T-helper 2 cell treated with Interferon-gamma antibody and Interleukin-4, amounts not matched to agents 5 μg/mL and 100 μg/mL, for 36 hours (primary cell): ENCODE measurements at regions not wholly inside any gene's neighbourhood (a gene's known extent, or its start where the extent isn't known, plus 50 kb on each side); places are given as distances from the start of the nearest gene placed in this dataset.

ENCODE experiments used
- DNase-seq: peaks from one replicate; pipeline ENCODE4 v3.0.0; 2021; ENCODE audit warnings: low spot score
- H3K27ac Mint-ChIP-seq: one replicate; pipeline ENCODE4 v1.8.0; 2021; ENCODE audit warnings: mild to moderate bottlenecking, mixed read lengths
- H3K27me3 Mint-ChIP-seq: one replicate; pipeline ENCODE4 v1.8.0; 2021; ENCODE audit warnings: low read depth, mixed read lengths
- H3K36me3 Mint-ChIP-seq: one replicate; pipeline ENCODE4 v1.8.0; 2021; ENCODE audit warnings: low read depth, mixed read lengths
- H3K4me1 Mint-ChIP-seq: one replicate; pipeline ENCODE4 v1.8.0; 2021; ENCODE audit warnings: low read depth, mixed read lengths
- H3K4me3 Mint-ChIP-seq: one replicate; pipeline ENCODE4 v1.8.0; 2022; ENCODE audit warnings: mild to moderate bottlenecking, moderate library complexity, mixed read lengths
- H3K9me3 Mint-ChIP-seq: one replicate; pipeline ENCODE4 v1.8.0; 2021; ENCODE audit warnings: mixed read lengths

DNA sequence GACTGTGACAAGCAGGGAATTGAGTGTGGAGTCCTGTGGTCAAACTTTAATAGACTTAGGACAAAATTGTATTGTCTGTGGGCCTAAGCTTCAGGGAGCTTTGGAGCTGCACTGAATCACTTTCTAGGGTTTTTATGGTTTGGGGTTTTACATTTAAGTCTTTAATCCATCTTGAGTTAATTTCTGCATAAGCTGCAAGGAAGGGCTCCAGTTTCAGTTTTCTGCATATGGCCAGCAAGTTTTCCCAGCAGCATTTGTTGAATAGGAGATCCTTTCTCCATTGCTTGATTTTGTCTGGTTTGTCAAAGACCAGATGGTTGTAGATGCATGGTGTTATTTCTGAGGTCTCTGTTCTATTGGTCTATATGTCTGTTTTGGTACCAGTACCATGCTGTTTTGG, 113.4 kb upstream of the NXT1 start:
- DNase-seq, result no peak
- Mint-ChIP-seq H3K4me3 (no peak overlapping the region), H3K36me3 (no peaks in the 10 kb centered on the region), H3K27ac (no peak overlapping the region), H3K9me3 (peaks cover 6% of the 10 kb centered on the region), H3K27me3 (peaks cover 10% of the 10 kb centered on the region), H3K4me1 (no peaks in the 10 kb centered on the region)

- H3K36me3 Mint-ChIP-seq, result no peaks in the 10 kb centered on the region
- H3K27me3 Mint-ChIP-seq, result peaks cover 10% of the 10 kb centered on the region
- peak; percentile 19 for DNase-seq
- H3K4me3 Mint-ChIP-seq, result no peak overlapping the region
- no peak overlapping the region for H3K27ac Mint-ChIP-seq
- no peaks in the 10 kb centered on the region for H3K4me1 Mint-ChIP-seq
- peaks cover 6% of the 10 kb centered on the region for H3K9me3 Mint-ChIP-seq
Observed at GRCh38 chr20:23235173-23236027, 115.2 kb upstream of the NXT1 start.

GRCh38 chr20:23234311-23235078, 116.1 kb upstream of the NXT1 start:
- Mint-ChIP-seq H3K9me3 (peaks cover under 1% of the 10 kb centered on the region), H3K4me1 (no peaks in the 10 kb centered on the region), H3K27ac (no peak overlapping the region), H3K27me3 (peaks cover 10% of the 10 kb centered on the region), H3K36me3 (no peaks in the 10 kb centered on the region), H3K4me3 (no peak overlapping the region)
- no peak for DNase-seq

GRCh38 chr20:23233341-23233740, 117.2 kb upstream of the NXT1 start:
- H3K4me3 Mint-ChIP-seq, result no peak overlapping the region
- DNase-seq, result no peak
- H3K27ac Mint-ChIP-seq, result no peak overlapping the region
- peaks cover 8% of the 10 kb centered on the region for H3K27me3 Mint-ChIP-seq
- no peaks in the 10 kb centered on the region for H3K4me1 Mint-ChIP-seq
- no peaks in the 10 kb centered on the region for H3K9me3 Mint-ChIP-seq
- H3K36me3 Mint-ChIP-seq, result no peaks in the 10 kb centered on the region

DNA sequence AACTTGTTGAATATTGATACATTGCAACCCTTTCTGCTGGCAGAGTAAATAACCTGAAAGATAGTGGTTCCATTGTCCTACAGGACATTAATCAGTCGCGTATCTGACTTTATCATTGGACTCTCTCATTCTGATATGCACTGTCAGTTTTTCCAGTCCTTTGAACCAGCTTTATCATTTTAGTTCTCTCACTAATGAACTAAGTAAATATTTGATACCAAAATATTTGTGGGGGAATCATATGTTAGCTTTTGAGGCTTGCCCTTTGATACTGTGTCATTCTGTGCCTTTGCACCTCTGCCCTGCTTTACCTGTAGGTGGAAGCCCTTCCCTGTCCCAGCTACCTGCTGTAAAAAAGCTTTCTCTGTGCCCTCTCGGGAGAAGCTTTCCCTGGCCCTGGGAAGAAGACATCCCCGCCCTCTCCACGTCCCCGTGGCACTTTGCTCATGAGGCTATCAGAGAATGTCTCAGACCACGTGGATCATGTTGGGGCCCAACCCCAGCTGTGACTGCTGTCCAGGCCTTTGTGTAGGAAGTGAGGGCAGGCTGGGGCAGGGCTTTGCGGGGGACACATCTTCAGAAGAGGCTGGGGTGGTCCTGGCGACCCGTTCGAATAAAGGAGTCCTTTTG, 117.8 kb upstream of the NXT1 start:
- H3K4me1 Mint-ChIP-seq, result no peaks in the 10 kb centered on the region
- H3K27ac Mint-ChIP-seq, result no peak overlapping the region
- no peak for DNase-seq
- no peaks in the 10 kb centered on the region for H3K9me3 Mint-ChIP-seq
- H3K36me3 Mint-ChIP-seq, result no peaks in the 10 kb centered on the region
- peaks cover 4% of the 10 kb centered on the region for H3K27me3 Mint-ChIP-seq
- no peak overlapping the region for H3K4me3 Mint-ChIP-seq

GRCh38 chr20:23232219-23232581, 118.4 kb upstream of the NXT1 start:
- DNase-seq, result no peak
- H3K27me3 Mint-ChIP-seq, result no peaks in the 10 kb centered on the region
- H3K36me3 Mint-ChIP-seq, result no peaks in the 10 kb centered on the region
- no peaks in the 10 kb centered on the region for H3K9me3 Mint-ChIP-seq
- H3K4me3 Mint-ChIP-seq, result no peak overlapping the region
- no peak overlapping the region for H3K27ac Mint-ChIP-seq
- no peaks in the 10 kb centered on the region for H3K4me1 Mint-ChIP-seq

DNA sequence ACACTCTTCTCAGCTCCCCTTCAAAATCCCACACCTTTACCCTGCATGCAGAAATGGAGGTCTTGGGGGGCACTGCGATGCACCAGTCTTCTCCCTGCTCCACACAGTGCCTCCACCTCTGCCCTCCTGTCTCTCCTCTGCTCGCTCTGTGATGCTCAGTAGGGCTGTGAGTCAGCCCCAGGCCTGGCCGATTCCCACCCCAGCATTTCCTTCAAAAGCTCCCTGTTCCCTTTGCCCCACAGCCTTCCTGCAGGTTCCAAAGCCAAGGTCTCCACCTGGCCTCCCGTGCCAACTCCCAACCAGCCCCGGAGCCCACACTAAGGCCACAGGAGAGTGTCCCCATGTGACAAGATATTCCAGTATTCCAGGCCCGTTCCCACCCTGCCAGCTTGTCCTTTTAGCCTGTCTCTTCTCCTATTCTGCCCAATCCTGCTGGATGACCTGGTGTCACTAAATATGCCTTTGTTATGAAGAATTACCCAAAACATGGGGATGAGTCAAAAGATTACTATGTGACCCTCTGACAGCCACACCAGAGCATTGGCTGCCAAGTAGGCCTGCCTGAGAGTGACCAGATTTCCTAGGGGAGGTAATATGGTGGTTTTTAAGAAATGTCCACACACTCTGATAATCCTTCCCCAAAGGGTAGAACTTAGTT, 118.9 kb upstream of the NXT1 start:
- Mint-ChIP-seq H3K4me1 (no peaks in the 10 kb centered on the region), H3K27me3 (no peaks in the 10 kb centered on the region), H3K27ac (no peak overlapping the region), H3K4me3 (no peak overlapping the region), H3K36me3 (no peaks in the 10 kb centered on the region), H3K9me3 (no peaks in the 10 kb centered on the region)
- DNase-seq, result no peak

- Mint-ChIP-seq H3K9me3 (no peaks in the 10 kb centered on the region), H3K36me3 (no peaks in the 10 kb centered on the region), H3K27me3 (peaks cover 2% of the 10 kb centered on the region), H3K4me3 (no peak overlapping the region), H3K4me1 (no peaks in the 10 kb centered on the region), H3K27ac (no peak overlapping the region)
- no peak for DNase-seq
Observed at GRCh38 chr20:23230766-23231385, 119.7 kb upstream of the NXT1 start.

- H3K9me3 Mint-ChIP-seq, result no peaks in the 10 kb centered on the region
- peaks cover 2% of the 10 kb centered on the region for H3K27me3 Mint-ChIP-seq
- no peak overlapping the region for H3K4me3 Mint-ChIP-seq
- no peaks in the 10 kb centered on the region for H3K36me3 Mint-ChIP-seq
- DNase-seq, result no peak
- H3K4me1 Mint-ChIP-seq, result no peaks in the 10 kb centered on the region
- H3K27ac Mint-ChIP-seq, result no peak overlapping the region
Observed at GRCh38 chr20:23229989-23230388, 120.6 kb upstream of the NXT1 start.

DNA sequence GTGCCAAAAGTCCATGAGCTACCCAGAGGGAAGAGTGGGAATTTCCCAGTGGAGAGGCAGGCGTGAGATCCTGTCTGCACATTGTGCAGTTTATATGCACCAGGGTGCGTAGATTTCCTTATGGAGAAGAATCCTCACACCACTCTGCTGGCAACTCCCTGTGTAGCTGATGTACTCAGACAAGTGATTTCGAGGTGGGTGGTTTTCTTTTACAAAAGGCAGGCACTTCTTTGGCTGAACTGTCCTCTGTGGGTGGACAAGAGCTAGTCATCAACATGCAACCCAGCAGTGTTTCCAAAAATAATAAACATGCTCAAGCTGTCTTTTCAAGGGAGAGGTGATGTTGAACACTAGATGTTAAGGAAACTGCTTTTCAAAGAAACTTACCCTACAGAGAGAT, 121.7 kb upstream of the NXT1 start:
- no peak overlapping the region for H3K4me3 Mint-ChIP-seq
- H3K27ac Mint-ChIP-seq, result no peak overlapping the region
- H3K4me1 Mint-ChIP-seq, result no peaks in the 10 kb centered on the region
- H3K27me3 Mint-ChIP-seq, result peaks cover 2% of the 10 kb centered on the region
- no peaks in the 10 kb centered on the region for H3K9me3 Mint-ChIP-seq
- DNase-seq, result no peak
- H3K36me3 Mint-ChIP-seq, result no peaks in the 10 kb centered on the region

- Mint-ChIP-seq H3K4me3 (no peak overlapping the region), H3K4me1 (no peaks in the 10 kb centered on the region), H3K27ac (no peak overlapping the region), H3K36me3 (no peaks in the 10 kb centered on the region), H3K9me3 (no peaks in the 10 kb centered on the region), H3K27me3 (peaks cover 2% of the 10 kb centered on the region)
- DNase-seq, result no peak
Observed at GRCh38 chr20:23227976-23228375, 122.6 kb upstream of the NXT1 start.

- Mint-ChIP-seq H3K4me1 (no peaks in the 10 kb centered on the region), H3K4me3 (no peak overlapping the region), H3K36me3 (no peaks in the 10 kb centered on the region), H3K27me3 (peaks cover 2% of the 10 kb centered on the region), H3K27ac (no peak overlapping the region), H3K9me3 (no peaks in the 10 kb centered on the region)
- DNase-seq, result no peak
Observed at GRCh38 chr20:23227274-23227673, 123.3 kb upstream of the NXT1 start.

DNA sequence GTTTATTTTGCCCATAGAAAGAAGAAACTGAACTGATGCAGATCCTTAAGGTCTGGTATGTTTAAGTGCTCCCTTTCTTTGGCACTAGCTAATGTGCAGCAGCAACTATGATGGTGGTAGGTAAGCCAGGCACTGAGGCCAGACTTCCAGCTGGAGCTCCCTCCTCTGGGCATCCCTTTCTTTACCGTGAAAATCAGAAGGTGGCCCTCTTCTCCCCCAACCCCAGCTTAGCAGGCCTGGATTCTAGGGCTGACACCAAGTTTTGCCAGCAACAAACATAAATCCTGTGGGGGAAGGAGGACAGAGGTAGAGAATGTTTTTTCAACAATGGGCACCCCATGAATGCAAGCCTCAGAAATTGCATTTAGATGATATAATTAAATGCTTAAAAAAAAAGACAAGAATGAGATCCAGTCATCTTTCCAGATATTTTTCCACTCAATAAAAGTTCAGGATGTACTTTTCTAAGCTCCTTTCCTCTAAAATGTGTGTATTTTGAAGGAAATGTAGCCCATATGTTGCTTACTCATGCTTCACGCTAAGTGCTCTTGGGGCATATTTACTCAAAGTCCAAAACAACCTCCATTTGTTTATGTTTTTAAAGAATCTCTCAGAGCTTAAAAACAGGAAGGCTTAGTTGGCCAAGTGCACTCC, 123.9 kb upstream of the NXT1 start:
- peaks cover 2% of the 10 kb centered on the region for H3K27me3 Mint-ChIP-seq

More for the DNA sequence above, 123.9 kb upstream of the NXT1 start:
- no peak overlapping the region for H3K4me3 Mint-ChIP-seq
- no peaks in the 10 kb centered on the region for H3K4me1 Mint-ChIP-seq
- H3K9me3 Mint-ChIP-seq, result peaks cover 4% of the 10 kb centered on the region
- DNase-seq, result no peak
- H3K27ac Mint-ChIP-seq, result no peak overlapping the region
- H3K36me3 Mint-ChIP-seq, result no peaks in the 10 kb centered on the region
